HG03060 (cell line): ENCODE measurements at regions not wholly inside any gene's neighbourhood (a gene's known extent, or its start where the extent isn't known, plus 50 kb on each side); places are given as distances from the start of the nearest gene placed in this dataset.

Source experiments
- ATAC-seq: cut with Tn5 transposase; IDR thresholded peaks from one replicate; pipeline ENCODE4 v1.9.1; 2021; ENCODE audit warnings: low read depth, moderate number of reproducible peaks; ENCODE audit not compliant: unreplicated experiment

DNA sequence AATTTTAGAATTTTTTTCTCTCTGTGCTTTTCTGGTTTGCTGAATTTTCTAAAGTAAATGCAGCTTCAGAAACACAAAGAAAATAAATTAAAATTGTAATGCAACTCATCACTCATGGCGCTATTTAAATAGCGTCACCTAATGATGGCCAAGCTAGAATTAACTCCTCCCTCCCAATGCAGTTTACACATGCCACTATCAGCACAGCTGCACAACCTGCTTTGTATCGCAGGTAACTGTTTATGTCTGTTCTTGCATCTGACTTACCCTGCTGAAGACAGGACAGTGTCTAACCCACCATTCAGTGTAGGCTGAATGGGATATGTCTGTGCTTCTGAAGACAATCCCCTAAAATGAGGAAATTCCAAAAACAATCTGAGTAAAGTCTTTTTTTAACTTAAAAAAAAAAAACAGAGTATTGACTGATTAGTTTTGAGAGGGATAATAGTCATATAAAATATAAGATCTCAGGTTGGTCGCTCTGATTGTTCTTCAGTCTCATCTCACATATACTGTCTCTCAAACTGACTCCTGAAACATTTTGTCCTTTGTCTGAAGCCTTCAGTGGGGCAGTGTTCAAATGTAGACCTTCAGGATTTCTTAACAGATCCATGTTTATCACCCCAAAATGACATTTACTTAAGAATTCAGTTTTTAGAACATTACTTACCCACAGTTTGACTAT is 271.4 kb downstream of the ZEB2 start:
- no peak for ATAC-seq

DNA sequence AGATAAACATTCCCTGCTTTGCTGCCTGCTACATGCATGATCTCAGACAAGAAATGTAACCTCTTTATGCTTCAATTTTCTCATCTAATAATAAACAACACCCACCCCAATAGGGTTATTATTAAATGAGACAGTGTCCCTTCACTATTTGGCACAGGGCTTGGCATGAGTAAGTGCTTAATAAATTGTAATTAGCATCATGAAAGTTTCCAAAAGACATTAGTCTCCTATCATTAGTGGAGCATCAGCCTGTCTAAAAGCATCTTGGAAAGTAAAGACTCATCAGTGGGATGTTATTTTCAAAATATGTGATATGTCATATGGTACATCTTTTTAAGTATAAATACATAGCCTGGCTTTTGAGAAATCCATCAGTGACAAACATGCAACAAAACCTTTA is 275.0 kb downstream of the ZEB2 start:
- no peak for ATAC-seq

DNA sequence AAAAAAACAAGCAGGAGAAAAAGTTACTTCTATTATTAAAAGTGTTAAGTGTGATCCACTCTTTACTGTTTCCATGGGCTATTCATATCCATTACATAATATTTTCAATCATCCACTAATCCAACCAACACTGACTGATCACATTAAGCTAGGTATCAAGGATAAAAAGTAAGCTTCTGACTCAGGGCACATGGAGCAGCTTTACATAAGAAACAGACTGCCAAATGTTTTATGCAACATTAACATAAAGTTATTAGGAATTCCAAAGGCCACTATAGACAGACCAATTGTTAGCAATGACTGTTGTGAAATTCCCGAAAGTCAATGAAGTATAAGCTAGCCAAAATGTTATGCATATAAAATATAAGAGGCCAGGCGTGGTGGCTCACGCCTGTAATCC is 277.6 kb downstream of the ZEB2 start:
- ATAC-seq: no peak

DNA sequence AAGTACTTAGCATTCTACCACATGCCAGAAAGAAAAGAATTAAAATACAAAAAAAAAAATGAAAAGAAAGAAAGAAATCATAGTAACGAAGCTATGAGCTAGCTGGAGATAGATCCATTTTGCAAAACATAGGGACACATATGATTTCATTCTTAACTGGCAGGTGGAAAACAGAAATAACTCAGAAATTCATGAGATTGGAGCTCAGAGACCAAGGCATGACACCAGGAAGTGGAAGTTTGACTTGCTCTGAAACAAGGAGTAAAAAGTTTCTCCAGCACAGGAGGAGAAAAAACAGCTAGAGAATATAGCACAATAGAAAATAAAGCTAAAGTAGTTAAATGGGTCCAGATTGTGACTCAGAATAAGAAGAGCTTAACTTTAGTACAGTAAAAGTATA is 278.1 kb downstream of the ZEB2 start:
- ATAC-seq: no peak

DNA sequence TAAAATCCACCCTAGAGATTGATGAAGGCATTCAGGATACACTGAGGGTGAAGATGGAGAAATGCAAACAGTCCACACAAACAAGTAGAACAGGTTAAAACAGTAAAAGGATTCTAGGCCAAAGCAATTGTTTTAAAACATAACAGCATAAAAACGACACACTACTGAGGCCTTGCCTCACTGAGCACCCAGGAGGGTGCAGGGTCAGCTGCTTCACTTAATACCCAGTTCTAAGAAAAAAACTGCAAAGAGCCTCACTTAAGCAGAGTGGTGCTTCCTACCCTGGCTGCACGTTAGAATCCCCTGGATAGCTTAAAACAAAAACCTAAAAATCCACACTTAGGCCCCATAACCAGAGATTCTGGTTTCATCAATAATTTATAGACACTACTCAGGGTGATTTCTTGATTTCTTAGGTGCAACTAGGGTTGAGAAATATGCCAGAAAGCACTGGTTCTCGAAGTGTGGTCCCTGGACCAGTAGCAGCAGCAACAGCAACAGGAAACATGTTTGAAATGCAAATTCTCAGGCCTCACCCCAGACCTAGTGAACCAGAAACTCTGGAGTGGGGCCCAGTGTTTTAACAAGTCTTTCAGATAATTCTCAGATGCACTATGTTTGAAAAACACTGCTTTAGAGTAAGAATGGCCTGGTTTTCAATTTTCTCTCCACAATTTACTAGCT is 279.1 kb downstream of the ZEB2 start:
- ATAC-seq: peak; percentile 69

DNA sequence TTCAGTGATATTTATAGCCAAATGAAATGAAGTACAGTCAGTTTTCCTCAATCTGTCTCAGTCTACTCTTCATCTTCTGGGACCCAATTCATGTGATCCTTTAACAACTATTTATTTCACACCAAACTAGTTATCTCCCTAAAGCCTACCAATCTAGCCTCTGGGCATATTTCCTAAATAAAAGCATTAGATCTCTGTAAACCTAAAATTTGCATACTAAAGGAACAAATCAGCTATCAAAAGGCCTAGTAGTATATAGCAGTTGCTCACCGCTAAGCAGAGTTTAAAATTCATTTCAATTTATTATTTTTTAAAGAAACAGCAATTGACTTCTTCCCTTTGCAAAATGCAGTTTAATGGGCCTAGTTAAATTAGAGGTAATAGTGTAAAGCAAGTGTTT is 280.2 kb downstream of the ZEB2 start:
- no peak for ATAC-seq

DNA sequence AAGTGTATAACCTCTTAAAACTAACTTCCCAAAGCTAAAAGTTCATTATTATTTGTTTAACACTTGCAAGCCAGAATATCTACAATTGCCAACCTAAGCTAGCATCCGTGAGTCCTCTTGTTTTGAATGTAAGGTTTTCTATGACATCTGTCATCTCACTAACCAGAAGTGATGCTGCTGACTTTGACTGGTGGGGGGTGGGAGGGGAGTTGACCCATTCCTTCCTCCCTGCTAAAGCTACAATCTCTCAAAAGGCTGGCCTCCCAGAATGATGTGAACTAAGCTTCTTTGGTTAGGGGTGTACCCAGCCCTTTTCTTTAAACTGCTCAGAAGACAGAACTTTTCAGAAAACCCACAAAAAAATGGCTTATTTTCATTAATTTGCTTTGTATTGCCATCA is 280.6 kb downstream of the ZEB2 start:
- no peak for ATAC-seq

DNA sequence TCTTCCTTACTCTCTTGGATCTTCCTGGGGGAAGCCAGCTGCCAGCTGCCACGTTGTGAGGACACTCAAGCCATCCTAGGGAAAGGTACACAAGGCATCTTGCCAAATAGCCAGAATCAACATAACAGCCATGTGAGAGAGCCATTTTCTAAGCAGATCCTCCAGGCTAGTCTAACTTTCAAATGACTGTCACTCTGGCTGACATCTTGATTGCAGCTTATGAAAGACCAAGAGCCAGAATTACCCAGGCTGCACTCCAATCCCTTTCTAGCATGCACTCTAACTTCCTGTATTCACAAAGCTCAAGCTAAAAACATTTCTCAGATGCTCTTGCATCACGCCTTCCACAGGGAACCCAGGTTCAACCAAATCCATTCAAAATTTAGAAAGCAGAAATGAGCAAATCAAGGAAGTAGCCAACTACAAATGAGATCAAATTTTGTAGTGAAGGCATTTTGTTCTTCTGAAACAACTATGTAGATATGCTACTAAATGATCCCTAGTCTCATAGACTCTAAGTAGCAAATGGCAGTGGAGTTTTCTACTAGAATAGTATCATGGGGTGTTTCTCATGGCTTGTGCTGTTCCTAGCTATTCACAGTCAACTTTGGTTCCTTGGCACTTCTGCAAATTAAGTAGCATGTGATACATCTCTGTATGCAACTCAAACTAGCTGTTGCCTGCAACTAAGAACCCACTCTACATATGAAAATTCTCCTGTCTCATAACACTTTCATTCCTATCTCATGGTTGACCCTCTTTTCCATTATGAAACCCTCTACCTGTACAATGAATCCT is 281.9 kb downstream of the ZEB2 start:
- no peak for ATAC-seq

DNA sequence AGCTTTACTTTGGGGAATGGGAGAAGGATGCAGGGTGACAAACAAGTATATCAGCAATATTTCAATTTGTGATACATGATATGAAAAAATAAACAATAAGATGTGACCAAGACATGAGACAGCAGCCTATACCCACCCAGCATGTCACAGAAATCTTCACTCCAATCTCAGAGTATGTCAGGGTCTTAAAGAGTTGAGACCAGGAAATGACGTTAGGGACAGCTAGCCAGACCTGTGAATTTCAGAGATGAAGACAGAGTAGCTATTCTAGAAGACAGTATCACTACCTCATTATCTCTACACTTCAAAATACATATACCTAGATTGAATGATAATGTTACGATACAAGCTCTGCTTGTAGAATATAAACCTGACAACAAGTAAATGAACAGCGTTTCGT is 282.8 kb downstream of the ZEB2 start:
- no peak for ATAC-seq

DNA sequence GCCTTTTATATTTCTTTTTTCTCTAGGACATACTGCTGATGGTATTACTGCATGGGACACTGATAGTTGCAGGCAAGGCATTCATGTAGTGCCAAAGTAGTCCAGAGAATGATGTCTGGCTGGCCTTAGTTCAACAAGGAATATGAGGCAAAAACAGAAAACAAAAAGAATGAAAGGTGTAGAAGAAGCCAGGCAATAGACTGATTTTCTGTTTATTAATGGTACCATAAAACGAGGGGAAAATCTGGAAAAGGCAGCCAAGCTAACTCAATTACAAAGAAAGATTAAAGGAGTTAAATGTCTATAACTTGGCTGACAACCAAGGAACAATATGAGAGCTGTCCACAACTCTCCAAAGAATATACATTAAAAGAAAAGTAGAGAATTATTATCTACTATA is 284.9 kb downstream of the ZEB2 start:
- ATAC-seq: no peak

DNA sequence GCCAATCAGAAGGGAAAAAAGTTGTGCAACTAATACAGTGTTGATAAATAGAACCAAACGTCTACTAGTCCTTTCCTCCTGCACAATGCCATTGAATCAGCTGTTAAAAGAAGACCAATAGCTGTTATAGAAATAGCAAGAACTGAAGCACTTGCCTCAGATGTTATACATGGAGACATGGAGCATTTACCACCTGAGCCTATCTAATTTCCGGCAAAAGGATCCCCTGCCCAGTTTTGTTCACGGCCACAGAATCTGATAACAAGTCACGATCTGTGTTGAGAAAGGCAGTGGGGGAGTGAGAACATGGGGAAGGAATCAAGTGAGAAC is 285.4 kb downstream of the ZEB2 start:
- ATAC-seq: no peak

DNA sequence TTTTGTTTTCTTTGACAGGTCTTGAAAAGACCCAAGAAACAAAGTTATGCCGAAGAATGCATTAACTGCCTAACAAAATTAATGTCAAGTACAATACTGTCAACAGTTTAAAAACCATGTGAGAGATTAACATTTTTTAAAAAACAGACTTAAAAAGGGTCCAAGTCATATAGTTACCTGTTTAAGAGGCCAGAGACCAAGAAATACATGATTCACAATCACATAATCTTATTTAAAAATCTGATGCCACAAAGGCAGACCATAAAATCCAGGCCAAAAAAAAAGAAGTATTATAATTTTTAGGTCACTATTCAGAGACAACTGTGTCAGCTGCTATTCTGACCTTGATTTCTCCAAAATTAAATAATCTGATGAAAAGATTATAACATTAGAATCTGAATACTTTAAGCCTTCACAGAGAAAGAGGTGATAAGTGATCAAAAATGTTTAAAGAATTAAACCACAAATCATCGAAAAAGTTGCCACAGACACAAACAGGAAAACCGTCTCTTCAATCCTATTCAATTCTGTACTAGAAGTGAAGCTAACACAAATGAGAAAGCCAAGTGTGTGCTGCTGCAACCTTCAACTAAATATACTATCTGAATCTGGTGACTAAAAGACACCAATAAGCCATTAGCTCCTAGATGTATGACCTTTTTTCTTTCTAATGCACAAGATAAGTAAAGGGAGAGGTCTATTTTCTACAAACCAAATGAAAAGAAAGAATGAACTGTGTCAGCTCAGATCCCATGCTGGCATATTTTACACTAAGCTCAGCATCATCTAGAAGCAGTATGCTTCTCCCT is 286.0 kb downstream of the ZEB2 start:
- ATAC-seq: no peak

DNA sequence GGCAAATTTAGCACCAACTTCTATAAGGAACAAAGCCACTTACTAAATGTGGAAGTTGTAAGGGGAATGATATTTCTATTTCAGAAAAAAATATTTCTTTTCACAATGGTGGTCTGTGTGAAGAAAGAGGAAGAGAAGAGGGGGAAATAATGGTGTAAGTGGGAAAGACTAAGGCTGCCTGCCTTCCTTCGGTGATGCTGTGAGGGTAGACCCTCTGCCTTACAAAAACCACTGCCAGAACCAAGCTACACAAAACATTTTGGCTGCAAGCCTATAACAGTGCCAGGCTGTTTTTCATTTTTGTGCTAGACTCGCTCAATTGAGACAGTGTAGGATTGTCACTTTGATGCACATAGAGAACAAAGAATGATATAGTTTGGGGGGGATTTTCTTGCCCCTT is 286.6 kb downstream of the ZEB2 start:
- ATAC-seq: no peak

DNA sequence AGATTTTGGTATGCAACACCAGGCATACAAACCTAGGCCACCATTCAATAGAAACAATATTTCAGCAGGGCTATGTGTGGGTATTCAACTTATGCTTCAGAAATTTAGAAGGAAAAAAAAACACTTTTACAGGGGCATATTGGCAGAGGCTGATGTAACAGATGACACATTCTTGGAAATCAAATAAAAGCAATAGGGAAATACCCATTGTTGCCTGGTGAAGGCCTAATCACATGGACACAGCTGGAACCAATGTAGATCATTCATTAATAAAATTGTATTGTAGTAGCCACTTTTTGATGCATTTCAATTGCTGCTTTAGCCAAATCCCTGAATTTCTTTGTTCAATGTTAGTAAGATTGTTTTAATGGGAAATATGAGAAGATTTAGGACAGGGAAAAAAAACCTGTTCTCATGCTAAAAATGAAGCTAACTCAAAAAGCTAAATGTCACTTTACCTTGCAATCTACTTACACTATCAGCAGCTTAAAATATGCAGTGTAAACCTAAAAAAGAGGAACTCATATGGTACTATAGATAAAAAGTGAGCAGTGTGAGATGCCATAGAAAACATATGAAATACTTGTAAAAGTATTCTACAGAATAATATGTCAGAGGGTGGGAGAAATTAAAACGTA is 289.4 kb downstream of the ZEB2 start:
- no peak for ATAC-seq

DNA sequence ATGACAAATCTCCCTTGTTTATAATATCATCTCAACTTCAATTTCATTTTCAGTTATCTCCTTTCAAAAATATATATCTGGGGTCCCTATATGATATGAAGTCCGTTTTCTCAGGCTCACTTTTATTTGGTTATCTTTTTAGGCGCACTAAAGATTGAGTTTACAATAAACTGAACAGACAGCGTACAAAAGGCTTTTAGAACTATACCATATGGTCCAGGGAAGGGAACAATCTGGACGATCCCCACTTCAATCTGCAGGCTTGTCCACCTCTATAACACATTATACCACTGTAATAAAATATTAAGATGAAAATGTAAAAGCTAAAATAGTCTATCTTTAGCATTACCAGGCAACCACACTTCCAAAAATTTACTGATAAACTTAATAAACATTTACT is 289.9 kb downstream of the ZEB2 start:
- no peak for ATAC-seq

DNA sequence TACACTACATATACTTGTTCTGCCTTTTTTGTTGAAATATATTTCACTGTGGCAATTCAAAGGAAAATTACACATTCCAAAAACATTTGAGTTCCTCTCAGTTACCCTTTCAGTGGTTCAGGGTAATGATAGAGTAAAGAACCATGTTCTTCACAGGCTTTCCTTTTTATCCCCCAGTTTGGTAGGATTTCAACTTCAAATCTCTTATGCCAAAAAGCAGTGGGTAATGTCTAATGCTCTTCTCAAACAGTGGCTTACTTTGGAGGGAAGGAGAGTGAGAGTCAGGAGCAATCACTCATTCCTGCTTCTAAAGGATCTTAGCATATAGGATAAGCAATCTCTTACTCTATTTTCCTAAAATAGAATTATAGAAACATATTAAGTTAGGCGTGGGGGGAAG is 290.6 kb downstream of the ZEB2 start:
- no peak for ATAC-seq

DNA sequence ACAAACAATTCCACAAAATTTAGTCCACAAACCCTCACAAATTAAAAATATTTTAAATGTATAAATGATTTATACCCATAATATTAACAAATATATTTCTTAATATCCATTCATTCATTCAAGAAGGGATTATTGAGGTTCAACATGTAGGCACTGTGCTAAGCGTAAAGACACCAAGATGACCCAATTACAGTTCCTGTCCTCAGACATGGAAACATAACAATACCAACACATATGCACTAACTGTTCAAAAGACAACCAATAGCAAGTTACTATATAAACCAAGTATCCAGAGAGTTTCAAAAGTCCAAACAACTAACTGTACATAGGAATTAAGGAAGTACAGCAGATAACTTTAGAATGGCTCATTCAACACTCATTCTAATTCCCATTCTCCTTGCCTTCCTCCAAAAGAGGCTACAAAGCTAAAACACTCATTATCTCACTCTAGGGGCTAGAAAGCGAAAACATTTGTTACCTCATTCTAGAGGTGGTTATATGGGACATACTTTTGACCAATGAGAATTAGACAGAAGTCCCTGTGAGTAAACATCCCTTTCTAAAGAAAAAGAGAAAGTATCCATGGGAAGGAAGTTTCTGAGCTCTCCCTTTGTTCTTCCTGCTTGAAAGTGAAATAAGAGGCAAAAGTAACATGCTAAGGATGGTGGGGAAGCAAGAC is 292.4 kb downstream of the ZEB2 start:
- no peak for ATAC-seq

DNA sequence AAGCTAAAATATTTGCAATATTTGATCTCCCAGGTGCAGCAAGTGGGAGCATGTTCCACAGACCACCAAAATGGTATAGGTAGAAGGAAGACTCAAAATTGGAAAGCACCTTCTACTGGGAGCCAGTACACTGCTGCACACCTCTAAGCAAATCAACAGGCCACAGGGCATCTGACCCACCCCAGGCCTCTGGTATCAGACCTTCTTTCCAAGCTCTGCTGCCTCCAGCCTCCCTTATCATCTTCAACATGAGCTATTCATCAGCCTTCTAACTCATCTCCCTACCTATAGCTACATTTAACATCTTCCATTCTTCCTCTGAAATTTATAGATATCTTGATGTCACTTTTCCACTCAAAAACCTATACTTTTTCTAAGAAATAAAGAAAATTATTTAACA is 294.8 kb downstream of the ZEB2 start:
- no peak for ATAC-seq

DNA sequence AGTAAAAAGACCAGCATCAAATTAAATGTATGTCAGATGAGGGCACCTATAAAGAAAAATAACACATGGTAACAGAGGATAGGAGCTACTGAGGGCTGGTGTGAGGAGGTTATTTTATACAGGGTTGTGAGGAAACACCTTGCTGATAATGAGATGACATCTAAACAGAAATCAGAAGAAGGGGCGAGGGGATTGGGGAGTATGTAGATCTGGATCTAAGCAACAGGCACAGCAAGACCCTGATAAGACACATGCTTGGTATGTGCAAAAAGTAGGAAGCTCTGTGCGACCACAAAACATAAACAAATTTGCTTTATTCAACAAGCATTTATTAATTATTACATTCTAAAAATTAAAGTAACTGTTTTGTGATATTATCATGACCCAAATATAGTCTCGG is 295.4 kb downstream of the ZEB2 start:
- no peak for ATAC-seq

DNA sequence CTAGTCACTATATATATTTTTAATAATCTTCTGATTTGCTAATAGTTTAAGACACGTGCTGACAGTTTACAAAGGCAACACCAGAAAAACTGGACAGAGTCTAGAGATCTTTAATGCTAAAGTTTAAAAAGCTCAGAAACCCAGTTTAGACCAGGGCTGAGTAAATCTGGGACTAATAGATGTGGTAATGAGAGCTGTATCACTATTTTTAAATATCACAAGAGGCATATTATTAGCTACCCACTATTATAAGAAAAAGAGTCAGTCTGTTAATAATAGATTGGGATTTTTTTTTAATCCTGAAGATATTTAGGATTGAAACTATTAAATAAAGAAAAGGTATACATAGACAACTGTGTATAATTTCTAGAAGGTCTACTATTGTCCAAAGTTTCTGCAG is 299.9 kb downstream of the ZEB2 start:
- no peak for ATAC-seq
